ENCODE measurements at regions not wholly inside any gene's neighbourhood (a gene's known extent, or its start where the extent isn't known, plus 50 kb on each side); places are given as distances from the start of the nearest gene placed in this dataset.

DNA sequence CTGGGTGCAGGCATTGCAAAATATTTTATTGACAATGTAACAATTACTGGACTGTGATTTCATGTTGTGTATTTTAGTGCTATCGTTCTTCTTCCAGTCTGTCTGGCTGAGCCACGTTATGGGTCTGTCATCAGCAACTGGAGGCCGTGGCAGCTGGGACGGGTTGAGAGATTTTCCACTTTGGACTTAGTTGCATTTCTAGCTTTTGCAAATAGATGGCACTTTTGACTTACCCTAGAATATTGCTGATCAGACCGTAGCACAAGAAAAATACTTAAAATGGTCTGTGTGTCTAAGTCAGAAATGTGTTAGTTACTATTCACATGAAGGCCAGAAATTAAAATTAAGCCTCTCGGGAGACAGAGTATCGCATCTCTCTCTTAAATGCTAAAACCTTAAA is 211.1 kb downstream of the TEX29 start:
- no peak overlapping the region for H3K27ac ChIP-seq (ENCODE audit: low read length)
- CTCF ChIA-PET, result no interaction called here
- H3K27me3 Mint-ChIP-seq, result peaks cover 47% of the 10 kb centered on the region in 2 donors
- H3K9me3 ChIP-seq, result no peaks in the 10 kb centered on the region
- ATAC-seq (replicated peaks in 1 of 4) (no peak), DNase-seq (no peak)
- peaks cover 0 to 4% of the 10 kb centered on the region in 2 experiments for H3K4me1 ChIP-seq (ENCODE audit: control insufficient read depth in 1 of 2, extremely low read depth in 1 of 2, insufficient read depth in 2 of 2, low read length in 2 of 2)
- no peak overlapping the region for H3K4me3 ChIP-seq (ENCODE audit: control insufficient read depth in 1 of 2, extremely low read depth in 1 of 2, low read length in 1 of 2)
- POLR2A ChIA-PET, result no interaction called here
- no peaks in the 10 kb centered on the region for H3K9me3 Mint-ChIP-seq
- no peaks in the 10 kb centered on the region for H3K36me3 ChIP-seq (ENCODE audit: control insufficient read depth in 2 of 2, extremely low read depth in 1 of 2, insufficient read depth in 1 of 2, low read length in 1 of 2)
- peaks cover 9 to 12% (median 9%) of the 10 kb centered on the region in 3 donors for H3K4me1 Mint-ChIP-seq
- H3K4me3 Mint-ChIP-seq, result no peak overlapping the region
- H3K27ac Mint-ChIP-seq, result no peak overlapping the region
- no peaks in the 10 kb centered on the region for H3K36me3 Mint-ChIP-seq
- WGBS (ENCODE audit: insufficient coverage), result 60% methylated on average over 1 of the region's 7 CpGs
- peaks cover 24 to 33% of the 10 kb centered on the region in 2 experiments for H3K27me3 ChIP-seq (replicated peaks in 1 of 2; ENCODE audit: control insufficient read depth in 2 of 2, extremely low read depth in 1 of 2, insufficient read depth in 2 of 2, low read length in 1 of 2)

DNA sequence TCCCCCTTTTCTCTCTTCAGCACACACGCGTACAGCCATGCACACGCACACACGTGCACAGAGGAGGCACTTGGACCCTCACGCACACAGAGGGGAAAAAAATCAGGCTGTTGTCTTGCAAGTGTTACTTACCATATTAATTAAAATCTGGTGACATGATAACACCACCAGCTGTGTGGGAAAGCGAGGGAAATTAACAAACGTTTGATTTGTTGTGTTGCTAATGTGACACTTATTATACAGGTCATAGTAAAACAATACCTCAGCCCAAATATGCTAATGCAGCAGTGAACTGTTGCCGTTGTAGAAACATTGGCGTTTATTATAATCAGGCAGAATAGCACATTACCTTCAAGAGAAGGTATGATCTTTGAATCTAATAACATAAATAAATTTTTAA is 211.7 kb downstream of the TEX29 start:
- ATAC-seq (replicated peaks in 1 of 4) (no peak), DNase-seq (no peak)
- Histone ChIP-seq H3K4me3 (ENCODE audit: control insufficient read depth in 1 of 2, extremely low read depth in 1 of 2, low read length in 1 of 2) (no peak overlapping the region), H3K9me3 (no peaks in the 10 kb centered on the region), H3K4me1 (ENCODE audit: control insufficient read depth in 1 of 2, extremely low read depth in 1 of 2, insufficient read depth in 2 of 2, low read length in 2 of 2) (peaks cover 0 to 4% of the 10 kb centered on the region in 2 experiments), H3K27ac (ENCODE audit: low read length) (no peak overlapping the region), H3K36me3 (ENCODE audit: control insufficient read depth in 2 of 2, extremely low read depth in 1 of 2, insufficient read depth in 1 of 2, low read length in 1 of 2) (no peaks in the 10 kb centered on the region), H3K27me3 (replicated peaks in 1 of 2; ENCODE audit: control insufficient read depth in 2 of 2, extremely low read depth in 1 of 2, insufficient read depth in 2 of 2, low read length in 1 of 2) (peaks cover 26 to 37% of the 10 kb centered on the region in 2 experiments)
- H3K27me3 Mint-ChIP-seq, result peaks cover 52 to 53% of the 10 kb centered on the region in 2 donors
- no peaks in the 10 kb centered on the region for H3K36me3 Mint-ChIP-seq
- WGBS (ENCODE audit: insufficient coverage), result no CpG with 5 or more reads among the region's 9 CpGs
- H3K4me3 Mint-ChIP-seq, result no peak overlapping the region
- ChIA-PET POLR2A (no interaction called here), CTCF (no interaction called here)
- H3K9me3 Mint-ChIP-seq, result no peaks in the 10 kb centered on the region
- no peak overlapping the region for H3K27ac Mint-ChIP-seq
- H3K4me1 Mint-ChIP-seq, result peaks cover 9 to 12% (median 9%) of the 10 kb centered on the region in 3 donors

DNA sequence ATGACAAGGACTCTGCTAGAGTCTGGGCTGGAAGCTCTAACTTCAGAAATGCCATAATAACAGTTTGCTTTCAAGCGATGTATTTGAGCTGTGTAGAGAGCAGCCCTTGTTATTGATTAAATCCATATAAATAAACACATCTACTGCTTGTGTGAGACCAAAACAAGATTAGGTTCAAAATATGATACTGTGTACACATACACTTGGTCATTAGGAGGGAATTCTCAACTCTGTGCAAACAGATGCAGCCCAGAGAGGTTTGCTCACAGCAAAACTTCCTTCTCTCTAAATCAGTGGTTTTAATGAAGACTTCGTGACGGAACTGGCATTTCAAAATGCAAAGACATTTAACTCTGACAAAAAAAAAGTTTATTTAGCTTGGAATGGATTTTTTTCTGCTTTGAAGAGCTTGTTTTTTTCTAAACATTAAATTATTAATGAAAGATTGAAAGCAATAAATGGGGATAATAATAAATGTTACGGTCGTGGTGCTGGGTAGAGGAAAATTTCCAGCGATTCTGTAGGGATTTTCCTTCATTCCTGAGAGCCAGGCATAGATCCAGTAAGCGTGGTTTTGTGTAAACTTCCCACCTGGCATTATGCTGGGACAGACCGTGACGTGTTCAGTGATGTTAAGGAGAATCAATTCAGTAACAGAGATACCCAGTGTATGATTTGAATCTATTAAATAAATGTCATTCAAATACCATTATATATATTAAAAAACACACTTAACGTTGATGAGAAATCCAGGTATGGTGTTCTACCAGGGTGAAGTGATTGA is 213.7 kb downstream of the TEX29 start:
- POLR2A ChIA-PET, result no interaction called here
- Histone ChIP-seq H3K27me3 (replicated peaks in 1 of 2; ENCODE audit: control insufficient read depth in 2 of 2, extremely low read depth in 1 of 2, insufficient read depth in 2 of 2, low read length in 1 of 2) (peaks cover 26 to 46% of the 10 kb centered on the region in 2 experiments), H3K4me3 (ENCODE audit: control insufficient read depth in 1 of 2, extremely low read depth in 1 of 2, low read length in 1 of 2) (no peak overlapping the region), H3K36me3 (ENCODE audit: control insufficient read depth in 2 of 2, extremely low read depth in 1 of 2, insufficient read depth in 1 of 2, low read length in 1 of 2) (no peaks in the 10 kb centered on the region), H3K4me1 (ENCODE audit: control insufficient read depth in 1 of 2, extremely low read depth in 1 of 2, insufficient read depth in 2 of 2, low read length in 2 of 2) (peaks cover 0 to 4% of the 10 kb centered on the region in 2 experiments), H3K9me3 (no peaks in the 10 kb centered on the region), H3K27ac (ENCODE audit: low read length) (no peak overlapping the region)
- Mint-ChIP-seq H3K4me3 (no peak overlapping the region), H3K4me1 (peaks cover 9 to 12% (median 9%) of the 10 kb centered on the region in 3 donors), H3K27me3 (peaks cover 59 to 62% of the 10 kb centered on the region in 2 donors), H3K9me3 (no peaks in the 10 kb centered on the region), H3K27ac (no peak overlapping the region), H3K36me3 (no peaks in the 10 kb centered on the region)
- CTCF ChIA-PET, result no interaction called here
- DNase-seq, result no peak
- 17% methylated on average over 1 of the region's 10 CpGs for WGBS (ENCODE audit: insufficient coverage)
- ATAC-seq (replicated peaks in 1 of 4), result no peak

DNA sequence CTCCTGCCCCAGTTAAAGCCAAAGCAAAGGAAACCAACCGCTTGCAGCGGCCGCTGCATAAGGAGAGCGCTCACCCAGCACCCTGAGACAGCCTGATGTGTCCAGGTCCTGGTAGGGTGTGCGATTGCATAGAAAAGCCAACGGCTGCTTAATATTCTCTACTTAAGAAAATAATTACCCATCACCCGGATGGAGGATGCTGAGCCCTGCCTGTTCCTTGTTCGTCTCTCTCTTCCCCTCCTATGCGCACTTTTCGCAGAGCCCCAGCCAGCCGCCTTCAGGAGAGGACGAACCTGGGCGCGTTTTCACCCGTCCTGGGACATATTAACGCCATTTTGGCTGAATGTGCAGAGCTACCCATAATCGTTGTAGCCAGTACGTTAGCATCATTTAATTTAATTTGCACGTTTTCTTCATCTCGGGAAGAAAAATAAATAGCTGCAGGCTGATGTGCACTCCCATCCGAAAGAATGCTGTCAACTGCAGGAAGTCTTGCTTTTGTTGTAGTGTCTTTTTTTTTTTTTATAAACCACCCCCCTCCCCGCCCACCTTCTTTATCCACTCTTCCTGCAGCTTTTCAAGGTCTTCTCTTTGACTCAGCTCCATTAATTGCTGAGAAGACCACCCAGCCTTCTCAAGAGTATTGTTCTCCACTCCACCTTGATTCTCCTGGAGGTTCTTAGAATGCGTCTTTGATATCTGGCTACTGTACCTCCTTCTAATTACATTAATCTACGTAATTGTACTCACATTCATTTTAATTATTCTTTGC is 214.5 kb downstream of the TEX29 start:
- WGBS (ENCODE audit: insufficient coverage), result 15% methylated on average over 19 of the region's 24 CpGs
- CTCF ChIA-PET, result interaction anchor here in 1 of 2 donors (0.9 kb wide), 1 partner anchor 10 kb away, joined by 3 read pairs; no protein-coding TSS in a partner anchor
- Histone ChIP-seq H3K27me3 (replicated peaks in 1 of 2; ENCODE audit: control insufficient read depth in 2 of 2, extremely low read depth in 1 of 2, insufficient read depth in 2 of 2, low read length in 1 of 2) (peaks cover 26 to 44% of the 10 kb centered on the region in 2 experiments), H3K9me3 (no peaks in the 10 kb centered on the region), H3K4me1 (ENCODE audit: control insufficient read depth in 1 of 2, extremely low read depth in 1 of 2, insufficient read depth in 2 of 2, low read length in 2 of 2) (peaks cover 0 to 4% of the 10 kb centered on the region in 2 experiments), H3K36me3 (ENCODE audit: control insufficient read depth in 2 of 2, extremely low read depth in 1 of 2, insufficient read depth in 1 of 2, low read length in 1 of 2) (no peaks in the 10 kb centered on the region), H3K4me3 (ENCODE audit: control insufficient read depth in 1 of 2, extremely low read depth in 1 of 2, low read length in 1 of 2) (no peak overlapping the region), H3K27ac (ENCODE audit: low read length) (no peak overlapping the region)
- peaks cover 8 to 9% (median 9%) of the 10 kb centered on the region in 3 donors for H3K4me1 Mint-ChIP-seq
- H3K4me3 Mint-ChIP-seq, result peak overlapping the region in 1 of 3 donors; percentile 2
- no peak for ATAC-seq (replicated peaks in 1 of 4)
- H3K9me3 Mint-ChIP-seq, result no peaks in the 10 kb centered on the region
- no peak for DNase-seq
- H3K36me3 Mint-ChIP-seq, result no peaks in the 10 kb centered on the region
- H3K27ac Mint-ChIP-seq, result no peak overlapping the region
- POLR2A ChIA-PET, result no interaction called here
- H3K27me3 Mint-ChIP-seq, result peaks cover 60 to 62% of the 10 kb centered on the region in 2 donors

DNA sequence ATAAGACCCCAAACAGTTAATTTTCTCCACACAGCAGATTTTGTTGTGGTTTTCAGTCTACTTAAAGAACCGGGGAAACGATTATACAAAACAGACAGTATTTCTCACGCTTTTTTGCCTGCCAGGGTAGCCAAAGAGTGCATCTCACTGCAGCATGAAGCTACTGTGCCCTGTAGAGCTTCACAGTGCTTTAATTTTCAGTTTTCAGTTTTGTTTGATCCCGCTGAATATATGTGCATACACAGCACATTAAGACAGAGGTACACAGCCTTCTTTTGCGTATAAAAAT is 215.0 kb downstream of the TEX29 start:
- peak overlapping the region in 1 of 3 donors; percentile 2 for H3K4me3 Mint-ChIP-seq
- Histone ChIP-seq H3K36me3 (ENCODE audit: control insufficient read depth in 2 of 2, extremely low read depth in 1 of 2, insufficient read depth in 1 of 2, low read length in 1 of 2) (no peaks in the 10 kb centered on the region), H3K27me3 (replicated peaks in 1 of 2; ENCODE audit: control insufficient read depth in 2 of 2, extremely low read depth in 1 of 2, insufficient read depth in 2 of 2, low read length in 1 of 2) (peaks cover 26 to 43% of the 10 kb centered on the region in 2 experiments), H3K4me3 (ENCODE audit: control insufficient read depth in 1 of 2, extremely low read depth in 1 of 2, low read length in 1 of 2) (no peak overlapping the region), H3K27ac (ENCODE audit: low read length) (no peak overlapping the region), H3K9me3 (no peaks in the 10 kb centered on the region), H3K4me1 (ENCODE audit: control insufficient read depth in 1 of 2, extremely low read depth in 1 of 2, insufficient read depth in 2 of 2, low read length in 2 of 2) (peaks cover 0 to 4% of the 10 kb centered on the region in 2 experiments)
- ChIA-PET POLR2A (no interaction called here), CTCF (interaction anchor here in 1 of 2 donors (0.7 to 0.9 kb wide), 2 partner anchors 11 to 119 kb away, joined by 3 read pairs; no protein-coding TSS in a partner anchor)
- WGBS (ENCODE audit: insufficient coverage), result 11% methylated on average over 3 of the region's 5 CpGs
- H3K4me1 Mint-ChIP-seq, result peaks cover 7 to 9% (median 9%) of the 10 kb centered on the region in 3 donors
- no peak for DNase-seq
- no peaks in the 10 kb centered on the region for H3K9me3 Mint-ChIP-seq
- ATAC-seq (replicated peaks in 1 of 4), result no peak
- H3K27ac Mint-ChIP-seq, result no peak overlapping the region
- peaks cover 63 to 66% of the 10 kb centered on the region in 2 donors for H3K27me3 Mint-ChIP-seq
- H3K36me3 Mint-ChIP-seq, result no peaks in the 10 kb centered on the region

DNA sequence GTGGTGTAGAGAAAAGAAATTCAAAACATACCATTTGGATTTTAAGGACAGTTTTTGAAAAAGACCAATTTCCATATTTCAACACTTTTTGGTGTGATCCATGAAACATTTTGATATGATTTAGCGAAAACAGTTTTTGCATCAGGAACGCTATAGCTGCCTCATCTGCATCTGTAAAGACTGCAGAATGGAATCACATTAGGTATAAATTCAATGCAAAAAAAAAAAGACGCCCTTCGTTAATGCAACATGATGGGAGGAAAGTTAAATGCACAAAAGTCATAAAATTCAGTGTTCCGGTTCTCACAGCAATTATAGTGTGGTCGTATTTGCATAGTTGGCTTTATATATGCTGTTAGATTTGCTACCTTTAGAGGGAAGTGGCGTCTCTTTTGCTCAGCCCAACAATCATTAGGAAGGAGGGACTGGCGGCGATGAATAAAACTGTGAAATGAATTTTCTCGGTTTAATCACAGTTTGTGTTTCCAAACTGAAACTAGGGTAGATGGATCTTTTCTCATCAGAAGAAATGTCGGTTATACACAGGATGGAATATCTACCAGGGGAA is 215.7 kb downstream of the TEX29 start:
- Mint-ChIP-seq H3K4me3 (no peak overlapping the region), H3K9me3 (no peaks in the 10 kb centered on the region), H3K4me1 (peaks cover 7 to 9% (median 9%) of the 10 kb centered on the region in 3 donors), H3K27ac (no peak overlapping the region), H3K27me3 (peaks cover 58 to 61% of the 10 kb centered on the region in 2 donors), H3K36me3 (no peaks in the 10 kb centered on the region)
- H3K9me3 ChIP-seq, result no peaks in the 10 kb centered on the region
- peaks cover 0 to 4% of the 10 kb centered on the region in 2 experiments for H3K4me1 ChIP-seq (ENCODE audit: control insufficient read depth in 1 of 2, extremely low read depth in 1 of 2, insufficient read depth in 2 of 2, low read length in 2 of 2)
- H3K36me3 ChIP-seq (ENCODE audit: control insufficient read depth in 2 of 2, extremely low read depth in 1 of 2, insufficient read depth in 1 of 2, low read length in 1 of 2), result no peaks in the 10 kb centered on the region
- CTCF ChIA-PET, result interaction anchor here in 1 of 2 donors (0.7 kb wide), 1 partner anchor 119 kb away, joined by 3 read pairs; no protein-coding TSS in a partner anchor
- ATAC-seq (replicated peaks in 1 of 4), result no peak
- peaks cover 26 to 38% of the 10 kb centered on the region in 2 experiments for H3K27me3 ChIP-seq (replicated peaks in 1 of 2; ENCODE audit: control insufficient read depth in 2 of 2, extremely low read depth in 1 of 2, insufficient read depth in 2 of 2, low read length in 1 of 2)
- POLR2A ChIA-PET, result no interaction called here
- H3K27ac ChIP-seq (ENCODE audit: low read length), result no peak overlapping the region
- no peak for DNase-seq
- whole genome bisulfite sequencing (ENCODE audit: insufficient coverage), result 55% methylated on average over 7 of the region's 11 CpGs
- no peak overlapping the region for H3K4me3 ChIP-seq (ENCODE audit: control insufficient read depth in 1 of 2, extremely low read depth in 1 of 2, low read length in 1 of 2)
